Peyer's patch (tissue), 4 donors: ENCODE measurements at regions not wholly inside any gene's neighbourhood (a gene's known extent, or its start where the extent isn't known, plus 50 kb on each side); places are given as distances from the start of the nearest gene placed in this dataset.

Experiments used
- POLR2A ChIP-seq, 2 donors: fragments of 450-650 bp; IDR thresholded peaks; one replicate each; pipeline ENCODE4 v1.5.1; 2017; ENCODE audit warnings: antibody characterized with exemption in 2 of 2, mild to moderate bottlenecking in 2 of 2, moderate library complexity in 2 of 2
- TF ChIP-seq, protein P1 (sequence below), 6 experiments: fragments of 450-650 bp in 4 of 6; fragments of 200-600 bp in 2 of 6; sonication (generic) in 1 of 6; IDR thresholded peaks; one replicate each; pipeline ENCODE4 v1.5.1; 2017 to 2019; ENCODE audit warnings: antibody characterized with exemption in 6 of 6, mild to moderate bottlenecking in 3 of 6, moderate library complexity in 1 of 6

DNA sequence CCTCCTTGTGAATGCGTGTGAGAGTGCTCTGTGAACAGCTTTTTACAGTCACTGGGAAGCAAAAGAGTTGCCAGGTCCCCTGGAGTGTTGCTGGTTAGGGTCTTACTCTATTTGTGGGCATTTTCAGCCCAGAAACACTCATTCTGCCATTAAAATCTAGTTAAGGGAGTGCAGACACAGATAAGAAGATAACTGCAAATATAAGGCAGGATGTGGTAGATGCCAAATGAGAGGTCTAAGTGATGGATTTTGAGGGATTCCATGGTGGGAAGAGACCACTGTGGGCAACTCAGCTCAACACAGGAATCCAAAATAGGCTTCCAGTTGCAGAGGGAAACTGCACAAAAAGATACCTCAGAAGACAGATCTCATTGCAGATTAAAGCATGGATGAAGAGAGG, 54.5 kb upstream of the KL start:
- TF ChIP-seq, protein P1, sequence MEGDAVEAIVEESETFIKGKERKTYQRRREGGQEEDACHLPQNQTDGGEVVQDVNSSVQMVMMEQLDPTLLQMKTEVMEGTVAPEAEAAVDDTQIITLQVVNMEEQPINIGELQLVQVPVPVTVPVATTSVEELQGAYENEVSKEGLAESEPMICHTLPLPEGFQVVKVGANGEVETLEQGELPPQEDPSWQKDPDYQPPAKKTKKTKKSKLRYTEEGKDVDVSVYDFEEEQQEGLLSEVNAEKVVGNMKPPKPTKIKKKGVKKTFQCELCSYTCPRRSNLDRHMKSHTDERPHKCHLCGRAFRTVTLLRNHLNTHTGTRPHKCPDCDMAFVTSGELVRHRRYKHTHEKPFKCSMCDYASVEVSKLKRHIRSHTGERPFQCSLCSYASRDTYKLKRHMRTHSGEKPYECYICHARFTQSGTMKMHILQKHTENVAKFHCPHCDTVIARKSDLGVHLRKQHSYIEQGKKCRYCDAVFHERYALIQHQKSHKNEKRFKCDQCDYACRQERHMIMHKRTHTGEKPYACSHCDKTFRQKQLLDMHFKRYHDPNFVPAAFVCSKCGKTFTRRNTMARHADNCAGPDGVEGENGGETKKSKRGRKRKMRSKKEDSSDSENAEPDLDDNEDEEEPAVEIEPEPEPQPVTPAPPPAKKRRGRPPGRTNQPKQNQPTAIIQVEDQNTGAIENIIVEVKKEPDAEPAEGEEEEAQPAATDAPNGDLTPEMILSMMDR (IDR thresholded peaks at IDR 0.05): no peak
- no peak for TF ChIP-seq POLR2A (IDR thresholded peaks at IDR 0.05)
